HG03442 (cell line): ENCODE measurements at regions not wholly inside any gene's neighbourhood (a gene's known extent, or its start where the extent isn't known, plus 50 kb on each side); places are given as distances from the start of the nearest gene placed in this dataset.

ENCODE experiments used
- ATAC-seq: cut with Tn5 transposase; IDR thresholded peaks from one replicate; pipeline ENCODE4 v1.9.1; 2021; ENCODE audit warnings: mild to moderate bottlenecking, moderate library complexity; ENCODE audit not compliant: unreplicated experiment

DNA sequence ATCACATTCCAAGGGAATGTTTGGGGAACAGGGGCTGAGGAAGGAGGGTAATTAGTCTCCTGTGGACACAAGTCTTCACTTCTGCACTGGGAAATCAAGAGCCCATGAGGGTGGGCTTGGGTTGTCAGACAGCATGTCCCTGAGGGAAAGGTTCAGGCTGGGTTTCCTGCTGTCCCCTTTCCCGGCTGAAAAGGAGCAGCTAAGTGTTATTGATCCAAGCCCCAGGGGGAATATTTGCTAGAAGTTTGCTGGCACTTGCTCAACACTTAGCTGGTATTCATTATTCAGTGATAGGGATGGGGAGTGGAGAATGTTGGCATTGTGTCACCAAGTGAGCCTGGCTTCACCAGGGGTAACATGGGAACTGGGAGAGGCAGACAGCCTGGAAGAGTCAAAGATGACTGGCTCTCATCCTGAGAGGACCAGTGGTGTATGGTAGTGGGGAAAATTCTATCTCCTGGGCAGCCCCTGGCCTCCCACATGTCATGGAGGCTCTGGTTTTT, 344.4 kb upstream of the PODXL start:
- ATAC-seq = no peak

DNA sequence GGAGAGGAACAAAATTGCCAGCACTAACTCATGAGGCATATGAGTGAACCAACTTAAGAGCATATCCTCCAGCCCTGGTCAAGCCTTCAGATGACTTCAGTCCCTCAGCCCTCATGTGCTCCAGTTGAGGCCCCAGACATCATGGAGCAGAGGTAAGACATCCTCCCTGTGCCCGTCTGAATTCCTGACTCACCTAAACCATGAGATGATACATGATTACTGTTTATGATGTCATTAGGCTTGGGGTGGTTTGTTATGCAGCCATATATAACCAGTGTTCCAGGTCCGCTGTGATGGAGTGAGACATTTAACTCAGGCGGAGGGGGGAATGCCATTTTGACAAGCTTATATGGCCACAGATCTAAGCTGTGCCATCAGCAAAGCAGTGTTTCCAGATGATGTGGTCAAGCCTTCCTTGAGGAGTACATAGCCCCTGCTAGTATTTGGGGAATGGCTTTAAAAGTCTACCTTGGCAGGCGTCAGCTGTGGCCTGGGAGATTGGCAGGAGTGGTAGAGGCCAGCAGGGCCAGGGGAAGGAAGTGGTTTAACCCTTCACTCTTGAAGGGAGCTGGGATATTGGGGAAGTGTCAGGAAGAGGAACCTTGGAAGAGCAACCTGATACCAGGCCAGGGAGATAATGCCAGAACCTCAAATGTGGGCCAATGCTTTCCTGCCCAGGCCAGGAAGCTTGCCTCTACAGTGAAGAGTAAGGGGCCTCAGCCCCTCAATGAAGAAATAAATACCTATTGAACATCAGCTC, 343.0 kb upstream of the PODXL start:
- ATAC-seq = no peak

DNA sequence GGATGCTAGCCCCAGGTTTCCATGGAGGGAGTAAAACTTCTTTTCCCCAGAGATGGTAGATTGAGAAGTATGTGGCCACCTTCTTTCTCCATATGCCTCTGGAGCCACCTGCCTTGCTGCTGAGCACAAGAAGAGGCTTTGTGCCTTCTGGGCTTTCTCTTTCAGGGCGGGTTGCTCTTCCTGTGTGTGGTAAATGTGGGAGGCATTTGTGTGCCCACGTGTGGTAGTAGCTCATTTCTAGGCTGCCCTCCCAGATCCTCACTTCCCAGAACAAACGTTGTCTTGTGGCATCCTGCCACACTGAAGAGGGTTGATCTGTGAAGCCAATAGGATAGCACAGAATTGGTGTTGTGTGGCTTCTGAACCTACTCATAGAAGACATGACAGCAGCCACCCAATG, 342.0 kb upstream of the PODXL start:
- no peak for ATAC-seq

DNA sequence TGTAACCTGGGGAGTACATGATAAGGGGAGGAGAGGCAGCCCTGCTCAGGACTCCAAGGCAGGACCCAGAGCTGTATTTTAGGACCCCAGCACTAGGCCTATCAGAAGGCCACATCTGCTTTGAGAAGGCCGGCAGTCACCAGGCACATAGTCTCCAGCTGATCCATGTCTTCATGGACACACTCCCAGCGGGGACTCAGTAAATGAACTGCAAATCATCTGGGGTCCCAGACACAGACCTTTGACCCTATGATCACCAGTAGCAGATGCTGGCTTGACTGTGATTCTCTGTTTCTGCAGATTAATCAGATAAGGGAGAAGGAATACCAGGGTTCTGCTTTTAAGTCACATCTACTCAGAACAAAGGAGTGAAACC, 341.4 kb upstream of the PODXL start:
- ATAC-seq = no peak

GRCh38 chr7:131897016-131897789, 340.8 kb upstream of the PODXL start:
- no peak for ATAC-seq

DNA sequence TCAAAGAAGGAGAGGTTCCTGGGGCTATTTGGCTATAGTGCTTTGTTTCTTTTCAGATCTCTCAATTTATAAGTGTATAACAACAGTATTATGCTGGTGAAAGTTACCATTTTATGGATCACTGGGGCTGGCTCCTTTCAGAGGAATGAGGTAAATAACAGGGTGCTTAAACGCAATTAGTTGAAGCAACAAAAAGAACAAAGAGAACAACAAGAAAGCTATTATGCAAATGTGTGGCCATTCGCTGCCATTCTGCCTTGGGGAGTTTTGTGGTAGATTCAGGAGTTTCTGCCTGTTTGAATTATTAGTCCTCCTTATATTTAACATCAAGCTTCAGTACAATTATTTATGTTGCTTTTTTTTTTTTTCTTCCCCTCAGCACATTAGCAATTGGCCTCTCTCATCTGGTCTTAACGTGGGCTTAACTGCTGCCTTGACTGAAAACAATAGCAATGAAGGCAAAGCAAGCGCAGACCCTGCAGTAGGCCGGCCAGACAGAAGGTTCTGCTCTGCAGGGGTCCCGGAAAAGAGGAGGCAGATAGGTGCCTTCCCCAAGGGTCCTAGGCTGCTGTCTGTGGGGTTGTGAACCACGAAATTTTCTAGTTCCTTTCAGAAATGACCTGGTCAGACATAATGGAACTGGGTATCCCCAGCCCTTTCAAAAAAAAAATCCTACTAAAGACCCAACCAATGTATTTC, 339.9 kb upstream of the PODXL start:
- no peak for ATAC-seq

GRCh38 chr7:131895541-131896164, 339.2 kb upstream of the PODXL start:
- ATAC-seq = no peak

GRCh38 chr7:131893631-131894340, 337.4 kb upstream of the PODXL start:
- ATAC-seq = no peak

- no peak for ATAC-seq
These were observed 333.7 kb upstream of the PODXL start for GRCh38 chr7:131890176-131890575.

GRCh38 chr7:131889572-131890150, 333.2 kb upstream of the PODXL start:
- ATAC-seq = no peak

- no peak for ATAC-seq
These were observed 327.3 kb upstream of the PODXL start for GRCh38 chr7:131883769-131884168.

DNA sequence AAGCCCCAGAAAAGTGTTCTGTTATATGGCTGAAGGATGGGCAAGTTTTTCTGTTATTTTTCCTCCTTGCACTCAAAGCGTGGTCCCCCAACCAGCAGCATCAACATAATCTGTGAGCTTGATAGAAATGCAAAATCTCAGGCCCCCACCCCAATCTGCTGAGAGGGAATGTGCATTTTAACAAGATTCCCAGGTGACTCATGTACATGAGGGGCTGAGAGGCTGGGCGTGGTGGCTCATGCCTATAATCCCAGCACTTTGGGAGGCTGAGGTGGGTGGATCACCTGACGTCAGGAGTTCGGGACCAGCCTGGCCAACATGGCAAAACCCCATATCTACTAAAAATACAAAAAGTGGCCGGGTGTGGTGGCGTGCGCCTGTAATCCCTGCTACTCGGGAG, 326.8 kb upstream of the PODXL start:
- ATAC-seq = no peak

GRCh38 chr7:131882321-131882720, 325.9 kb upstream of the PODXL start:
- no peak for ATAC-seq

DNA sequence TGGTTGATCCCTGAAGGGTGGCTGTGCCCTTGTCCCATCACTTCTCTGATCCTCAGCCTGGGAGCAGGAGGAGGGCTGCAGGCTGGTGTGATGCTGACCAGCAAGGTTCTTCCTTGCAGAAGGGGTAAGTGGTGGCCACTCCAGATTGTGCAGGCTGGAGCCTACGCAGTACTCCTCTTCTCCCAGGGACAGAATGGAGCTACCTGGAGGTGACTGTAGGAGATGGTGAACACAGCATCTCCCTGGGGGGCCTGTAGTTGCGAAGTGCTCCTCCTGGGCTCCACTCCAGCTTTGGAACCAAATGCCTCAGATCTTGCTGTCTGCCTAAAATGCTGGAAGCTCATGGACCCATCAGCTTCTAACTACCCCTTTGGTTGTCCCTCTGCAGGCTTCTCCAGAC, 323.6 kb upstream of the PODXL start:
- no peak for ATAC-seq

GRCh38 chr7:131879424-131879823, 323.0 kb upstream of the PODXL start:
- ATAC-seq = no peak

- no peak for ATAC-seq
These were observed 322.3 kb upstream of the PODXL start for GRCh38 chr7:131878777-131879176.

- ATAC-seq = no peak
These were observed 317.2 kb upstream of the PODXL start for GRCh38 chr7:131873581-131873980.

GRCh38 chr7:131869986-131870385, 313.6 kb upstream of the PODXL start:
- no peak for ATAC-seq

DNA sequence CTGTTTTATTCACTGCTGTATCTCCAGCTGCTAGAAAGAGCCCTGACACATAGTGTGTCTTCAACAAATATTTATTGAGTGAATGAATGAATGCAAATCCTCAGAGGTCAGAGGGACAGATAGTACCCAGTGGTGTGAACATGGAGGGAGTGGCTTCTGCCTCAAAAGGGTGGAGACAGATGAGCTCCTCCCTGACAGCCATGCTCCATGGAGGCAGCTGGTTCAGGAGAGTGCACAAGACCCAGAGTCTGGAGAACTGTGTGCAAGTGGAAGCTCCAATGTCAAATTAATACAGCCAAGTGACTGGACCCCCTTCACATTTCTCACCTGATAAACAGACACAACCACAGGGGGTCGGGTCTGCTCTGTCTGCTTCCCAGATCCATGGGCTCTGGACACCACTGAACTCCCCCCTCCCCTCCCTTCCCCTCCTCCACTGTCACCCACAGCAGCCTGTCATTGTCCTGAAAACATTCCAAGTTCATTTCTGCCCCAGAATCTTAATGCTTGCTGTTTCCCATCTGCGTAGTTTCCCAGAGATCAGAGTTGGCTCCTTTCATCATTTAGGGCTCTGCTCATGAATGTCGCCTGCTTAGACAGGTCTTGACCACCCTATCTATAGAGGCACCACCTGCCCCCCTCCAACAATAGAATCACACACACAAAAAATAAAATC, 312.9 kb upstream of the PODXL start:
- no peak for ATAC-seq

GRCh38 chr7:131867461-131867860, 311.0 kb upstream of the PODXL start:
- no peak for ATAC-seq
